Cardiac muscle cell (in vitro differentiated cells and primary cell): ENCODE measurements at regions not wholly inside any gene's neighbourhood (a gene's known extent, or its start where the extent isn't known, plus 50 kb on each side); places are given as distances from the start of the nearest gene placed in this dataset.

Source experiments
- DNase-seq, 2 donors: peaks; one replicate each; pipeline versions ENCODE4 v3.0.0 to v3.0.0-alpha.2; 2010 to 2017; ENCODE audit warnings: low read depth in 1 of 2, low spot score in 1 of 2
- H3K27ac ChIP-seq: fragments of 200-600 bp; sonication (generic); 2 replicates; pipeline ENCODE4 v1.5.1; 2016
- H3K27me3 ChIP-seq: fragments of 200-600 bp; sonication (generic); 2 replicates; pipeline ENCODE4 v1.6.0; 2016; ENCODE audit warnings: control low read depth
- H3K36me3 ChIP-seq: fragments of 200-600 bp; sonication (generic); 2 replicates; pipeline ENCODE4 v1.5.1; 2016; ENCODE audit warnings: control low read depth
- H3K4me1 ChIP-seq: fragments of 200-600 bp; sonication (generic); 2 replicates; pipeline ENCODE4 v1.8.1; 2017; ENCODE audit warnings: low read depth, mild to moderate bottlenecking, mixed run types
- H3K4me3 ChIP-seq: fragments of 200-600 bp; sonication (generic); 2 replicates; pipeline ENCODE4 v1.5.1; 2016; ENCODE audit warnings: mild to moderate bottlenecking
- H3K9me3 ChIP-seq: fragments of 200-600 bp; sonication (generic); 2 replicates; pipeline ENCODE4 v1.5.1; 2017; ENCODE audit warnings: low read depth, mild to moderate bottlenecking, control low read depth
- TF ChIP-seq, protein P1 (sequence below): IDR thresholded peaks from 2 replicates; pipeline ENCODE4 v1.5.1; 2012; ENCODE audit warnings: low read depth, mild to moderate bottlenecking, low read length

DNA sequence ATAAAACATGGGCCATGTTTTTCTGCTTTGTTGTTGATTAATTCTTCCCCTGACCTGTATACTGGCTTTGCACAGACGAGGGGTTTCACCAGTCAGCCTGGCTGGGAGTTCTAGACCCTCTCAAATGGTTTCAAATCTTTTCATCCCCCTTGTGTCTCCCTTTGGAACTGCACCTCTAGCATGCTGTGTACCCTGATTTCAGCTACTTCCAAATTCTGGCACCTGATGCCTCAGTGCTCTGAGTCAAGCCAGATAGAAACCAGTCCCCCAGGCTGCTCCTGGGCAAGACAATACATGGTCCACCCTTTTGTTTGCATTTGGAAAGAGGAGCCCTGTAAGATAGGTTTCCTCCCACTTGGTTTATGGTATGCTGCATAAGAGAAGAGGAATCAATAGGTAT, 290.2 kb downstream of the BTBD3 start:
- DNase-seq, result peak; percentile 39 to 72
- Histone ChIP-seq H3K27me3 (no peaks in the 10 kb centered on the region), H3K4me1 (no peaks in the 10 kb centered on the region), H3K4me3 (no peak overlapping the region), H3K27ac (no peak overlapping the region), H3K9me3 (no peaks in the 10 kb centered on the region), H3K36me3 (no peaks in the 10 kb centered on the region)
- TF ChIP-seq, protein P1, sequence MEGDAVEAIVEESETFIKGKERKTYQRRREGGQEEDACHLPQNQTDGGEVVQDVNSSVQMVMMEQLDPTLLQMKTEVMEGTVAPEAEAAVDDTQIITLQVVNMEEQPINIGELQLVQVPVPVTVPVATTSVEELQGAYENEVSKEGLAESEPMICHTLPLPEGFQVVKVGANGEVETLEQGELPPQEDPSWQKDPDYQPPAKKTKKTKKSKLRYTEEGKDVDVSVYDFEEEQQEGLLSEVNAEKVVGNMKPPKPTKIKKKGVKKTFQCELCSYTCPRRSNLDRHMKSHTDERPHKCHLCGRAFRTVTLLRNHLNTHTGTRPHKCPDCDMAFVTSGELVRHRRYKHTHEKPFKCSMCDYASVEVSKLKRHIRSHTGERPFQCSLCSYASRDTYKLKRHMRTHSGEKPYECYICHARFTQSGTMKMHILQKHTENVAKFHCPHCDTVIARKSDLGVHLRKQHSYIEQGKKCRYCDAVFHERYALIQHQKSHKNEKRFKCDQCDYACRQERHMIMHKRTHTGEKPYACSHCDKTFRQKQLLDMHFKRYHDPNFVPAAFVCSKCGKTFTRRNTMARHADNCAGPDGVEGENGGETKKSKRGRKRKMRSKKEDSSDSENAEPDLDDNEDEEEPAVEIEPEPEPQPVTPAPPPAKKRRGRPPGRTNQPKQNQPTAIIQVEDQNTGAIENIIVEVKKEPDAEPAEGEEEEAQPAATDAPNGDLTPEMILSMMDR, result peak; percentile 82

DNA sequence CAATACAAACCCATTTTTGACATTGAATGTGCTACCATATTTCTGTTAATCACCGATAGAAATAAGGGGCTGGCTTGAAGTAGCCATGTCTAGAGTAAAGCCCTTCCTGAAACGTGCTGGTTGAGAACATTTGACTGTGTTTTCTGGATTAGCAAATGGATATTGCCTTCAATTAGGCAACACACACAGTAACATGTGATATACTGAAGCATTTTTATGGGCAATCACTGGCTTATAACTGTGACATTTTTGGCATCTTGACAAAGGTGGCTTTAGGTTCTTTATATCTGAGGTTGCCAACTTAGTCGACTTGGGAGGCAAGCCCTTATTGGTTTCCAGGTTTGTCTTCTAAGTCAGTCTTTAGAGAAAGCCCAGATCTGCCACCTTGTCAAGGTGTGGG, 292.9 kb downstream of the BTBD3 start:
- Histone ChIP-seq H3K4me1 (no peaks in the 10 kb centered on the region), H3K27ac (no peak overlapping the region), H3K9me3 (no peaks in the 10 kb centered on the region), H3K27me3 (no peaks in the 10 kb centered on the region), H3K4me3 (no peak overlapping the region), H3K36me3 (no peaks in the 10 kb centered on the region)
- no peak for DNase-seq
- TF ChIP-seq, protein P1, result no peak

DNA sequence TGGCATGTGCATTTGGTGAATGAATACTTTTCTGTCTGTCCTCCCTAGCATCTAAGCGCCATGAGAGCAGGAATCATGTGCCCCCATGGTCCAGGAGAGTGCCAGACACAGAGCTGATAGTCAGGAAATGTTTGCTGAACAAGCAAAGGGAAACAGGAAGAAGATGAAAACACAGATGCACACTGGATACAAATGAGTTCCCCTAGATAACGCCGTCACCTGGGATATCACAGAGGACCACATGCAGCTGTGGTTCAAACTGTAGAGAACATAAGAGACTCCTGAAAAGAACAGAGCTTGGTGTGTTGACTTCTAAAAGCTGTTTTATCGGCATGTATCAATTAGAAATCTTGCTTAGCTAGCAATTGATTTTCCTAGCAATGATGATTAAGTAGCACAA, 293.7 kb downstream of the BTBD3 start:
- Histone ChIP-seq H3K9me3 (no peaks in the 10 kb centered on the region), H3K36me3 (no peaks in the 10 kb centered on the region), H3K27ac (no peak overlapping the region), H3K4me3 (no peak overlapping the region), H3K27me3 (no peaks in the 10 kb centered on the region), H3K4me1 (no peaks in the 10 kb centered on the region)
- no peak for DNase-seq
- TF ChIP-seq, protein P1, result no peak

DNA sequence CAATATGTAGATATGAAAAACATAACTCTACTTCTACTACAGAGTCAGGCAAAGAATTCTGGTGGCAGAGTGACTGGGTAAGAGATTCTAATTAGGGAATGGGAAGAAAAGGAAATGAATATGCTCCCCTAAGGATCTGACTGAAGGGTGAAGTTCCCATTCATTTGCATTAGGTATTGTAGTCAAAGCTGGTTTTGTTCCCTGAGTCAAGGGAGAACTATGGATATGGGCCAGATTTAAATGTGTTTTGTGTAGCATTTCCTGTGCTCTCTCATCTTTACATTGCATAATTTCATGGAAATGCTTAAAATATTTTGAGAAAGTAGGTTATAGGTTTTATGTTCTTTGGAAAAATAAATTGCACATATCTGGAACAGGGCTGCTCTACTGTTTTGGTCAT, 299.7 kb downstream of the BTBD3 start:
- H3K36me3 ChIP-seq, result no peaks in the 10 kb centered on the region
- H3K9me3 ChIP-seq, result no peaks in the 10 kb centered on the region
- no peaks in the 10 kb centered on the region for H3K27me3 ChIP-seq
- H3K4me1 ChIP-seq, result no peaks in the 10 kb centered on the region
- H3K4me3 ChIP-seq, result no peak overlapping the region
- no peak overlapping the region for H3K27ac ChIP-seq
- TF ChIP-seq, protein P1, result no peak
- DNase-seq, result peak in 1 of 2 donors; percentile 57

DNA sequence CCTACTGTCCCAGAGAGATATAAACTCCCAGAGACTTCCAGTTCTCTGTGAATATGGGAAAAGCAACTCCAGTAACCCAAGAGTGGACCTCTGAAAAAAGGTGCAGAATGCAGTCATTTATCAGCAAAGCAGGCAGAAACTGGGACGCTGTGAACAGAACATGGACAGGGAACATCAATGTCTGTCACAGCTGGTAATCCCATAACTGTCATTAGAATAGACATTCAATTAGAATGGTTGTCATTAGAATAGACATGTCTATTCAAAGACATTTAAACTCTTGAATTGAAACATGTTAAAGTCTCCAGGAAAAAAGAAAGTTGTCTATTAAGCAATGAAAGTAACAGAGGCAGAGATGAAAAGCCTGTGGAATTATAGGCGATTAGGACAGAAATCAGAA, 302.1 kb downstream of the BTBD3 start:
- Histone ChIP-seq H3K27me3 (no peaks in the 10 kb centered on the region), H3K9me3 (no peaks in the 10 kb centered on the region), H3K4me3 (no peak overlapping the region), H3K36me3 (no peaks in the 10 kb centered on the region), H3K27ac (no peak overlapping the region), H3K4me1 (no peaks in the 10 kb centered on the region)
- no peak for DNase-seq
- TF ChIP-seq, protein P1, result no peak

DNA sequence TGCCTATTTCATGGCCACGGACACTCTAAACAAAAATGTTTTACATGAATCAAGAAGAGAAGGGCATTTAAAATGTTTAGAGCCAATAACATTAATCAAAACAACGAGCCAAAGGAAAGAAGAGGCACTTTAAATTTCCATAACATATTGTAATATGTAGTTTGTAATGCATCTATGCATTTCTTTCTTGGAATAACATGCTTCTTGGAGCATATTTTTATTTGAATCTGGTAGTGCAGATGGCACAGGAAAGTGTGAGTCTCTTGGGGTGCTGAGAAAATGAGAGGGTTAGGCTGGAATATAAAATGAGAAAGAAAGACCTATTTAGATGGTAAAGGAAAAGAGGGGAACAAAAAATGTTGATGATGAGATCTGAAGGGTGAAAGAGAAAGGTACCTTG, 305.4 kb downstream of the BTBD3 start:
- no peak overlapping the region for H3K27ac ChIP-seq
- TF ChIP-seq, protein P1, result no peak
- no peak for DNase-seq

More for the DNA sequence above, 305.4 kb downstream of the BTBD3 start:
- H3K27me3 ChIP-seq, result no peaks in the 10 kb centered on the region
- no peaks in the 10 kb centered on the region for H3K9me3 ChIP-seq
- H3K36me3 ChIP-seq, result no peaks in the 10 kb centered on the region
- H3K4me1 ChIP-seq, result no peaks in the 10 kb centered on the region
- H3K4me3 ChIP-seq, result no peak overlapping the region
